Gastrocnemius medialis (tissue), 4 donors: ENCODE measurements at regions not wholly inside any gene's neighbourhood (a gene's known extent, or its start where the extent isn't known, plus 50 kb on each side); places are given as distances from the start of the nearest gene placed in this dataset.
"Not testable (repeated sequence)": the region's sequence is repeated elsewhere in the genome, so short reads cannot be mapped to it uniquely, and the experiment has no call there.

Source experiments
- ATAC-seq, 2 donors: fragments of 150-250 bp; one replicate each; pipeline ENCODE4 v1.9.1; 2016
- DNase-seq, 2 donors: peaks; one replicate each; pipeline ENCODE4 v3.0.0-alpha.2; 2019
- H3K27ac ChIP-seq, 4 donors: fragments of 200-600 bp; sonication (generic); 1 replicate in 1 of 4; 2 replicates in 3 of 4; pipeline ENCODE4 v1.5.1; 2016 to 2018; ENCODE audit warnings: mild to moderate bottlenecking in 2 of 4, moderate library complexity in 1 of 4
- H3K27me3 ChIP-seq, 3 donors: fragments of 200-600 bp; sonication (generic) in 2 of 3; 1 replicate in 1 of 3; 2 replicates in 2 of 3; pipeline versions ENCODE4 v1.5.1 to v1.6.0; 2016 to 2019; ENCODE audit warnings: mild to moderate bottlenecking in 1 of 3, moderate library complexity in 1 of 3
- H3K36me3 ChIP-seq, 2 donors: fragments of 200-600 bp; sonication (generic) in 1 of 2; one replicate each; pipeline ENCODE4 v1.5.1; 2017 to 2018
- H3K4me1 ChIP-seq, 2 donors: fragments of 200-600 bp; sonication (generic) in 1 of 2; one replicate each; pipeline ENCODE4 v1.5.1; 2016 to 2017; ENCODE audit warnings: mild to moderate bottlenecking in 2 of 2
- H3K4me3 ChIP-seq, 4 donors: fragments of 200-600 bp; sonication (generic) in 3 of 4; 1 replicate in 1 of 4; 2 replicates in 3 of 4; pipeline ENCODE4 v1.5.1; 2016 to 2019; ENCODE audit warnings: mild to moderate bottlenecking in 2 of 4
- H3K9me3 ChIP-seq, 3 donors: fragments of 200-600 bp; sonication (generic) in 2 of 3; 1 replicate in 1 of 3; 2 replicates in 2 of 3; pipeline ENCODE4 v1.5.1; 2016 to 2019
- CTCF ChIP-seq, 5 experiments: fragments of 450-650 bp in 3 of 5; fragments of 200-600 bp in 2 of 5; sonication (generic) in 2 of 5; IDR thresholded peaks in 4 of 5; conservative IDR thresholded peaks in 1 of 5; 1 replicate in 4 of 5; 2 replicates in 1 of 5; pipeline ENCODE4 v1.5.1; 2016 to 2019; ENCODE audit warnings: antibody characterized with exemption in 5 of 5, mild to moderate bottlenecking in 3 of 5, moderate library complexity in 3 of 5
- POLR2A ChIP-seq, 2 donors: fragments of 450-650 bp; IDR thresholded peaks; one replicate each; pipeline ENCODE4 v1.6.1; 2017; ENCODE audit warnings: antibody characterized with exemption in 2 of 2, mild to moderate bottlenecking in 2 of 2, moderate library complexity in 2 of 2
- in situ Hi-C, 4 donors: fragments of 200-750 bp; cut with MboI; loops; one replicate each; pipeline versions ENCODE4 v1.15.0 to v1.8.0; 2017; ENCODE audit warnings: low sequenced_read_pairs in 4 of 4
- intact Hi-C: fragments of 100-400 bp; cut with DNase I; formaldehyde crosslinking; loops from one replicate; pipeline ENCODE4 v1.15.1; 2023; ENCODE audit warnings: low total_unique reads

- Histone ChIP-seq H3K27ac (no peak overlapping the region), H3K36me3 (no peaks in the 10 kb centered on the region), H3K9me3 (no peaks in the 10 kb centered on the region), H3K4me1 (peaks cover 0 to 6% of the 10 kb centered on the region in 2 donors), H3K4me3 (no peak overlapping the region), H3K27me3 (no peaks in the 10 kb centered on the region)
- ATAC-seq (no peak), DNase-seq (no peak)
- TF ChIP-seq POLR2A (IDR thresholded peaks at IDR 0.05) = no peak
- TF ChIP-seq CTCF (IDR thresholded peaks at IDR 0.05 in 4 of 5, conservative IDR thresholded peaks at IDR 0.05 in 1 of 5) = no peak
- intact Hi-C loops (no loop called here), in situ Hi-C loops (no loop called here)
Observed at GRCh38 chr3:152593242-152593641, 241.7 kb upstream of the P2RY1 start.

- H3K4me3 ChIP-seq = peak overlapping the region in 2 of 4 donors; percentile 1 to 20
- H3K27me3 ChIP-seq = no peaks in the 10 kb centered on the region
- no peaks in the 10 kb centered on the region for H3K9me3 ChIP-seq
- no peaks in the 10 kb centered on the region for H3K4me1 ChIP-seq
- peak overlapping the region; percentile 51 to 71 (median 57) for H3K27ac ChIP-seq
- in situ Hi-C loops = no loop called here
- TF ChIP-seq POLR2A (IDR thresholded peaks at IDR 0.05) (no peak), CTCF (IDR thresholded peaks at IDR 0.05 in 4 of 5, conservative IDR thresholded peaks at IDR 0.05 in 1 of 5) (no peak)
- peak; percentile 71 to 74 for ATAC-seq
- intact Hi-C loops = no loop called here
- no peaks in the 10 kb centered on the region for H3K36me3 ChIP-seq
- no peak for DNase-seq
Observed at GRCh38 chr3:152595975-152596821, 238.7 kb upstream of the P2RY1 start.

- not testable (repeated sequence) for H3K36me3 ChIP-seq
Observed at GRCh38 chr3:152596832-152597231, 238.1 kb upstream of the P2RY1 start.

GRCh38 chr3:152606146-152606545 is 228.8 kb upstream of the P2RY1 start:
- Histone ChIP-seq H3K27me3 (no peaks in the 10 kb centered on the region), H3K4me3 (no peak overlapping the region), H3K9me3 (no peaks in the 10 kb centered on the region), H3K4me1 (no peaks in the 10 kb centered on the region), H3K27ac (no peak overlapping the region), H3K36me3 (no peaks in the 10 kb centered on the region)
- in situ Hi-C loops = no loop called here
- no peak for TF ChIP-seq POLR2A (IDR thresholded peaks at IDR 0.05)
- TF ChIP-seq CTCF (IDR thresholded peaks at IDR 0.05 in 4 of 5, conservative IDR thresholded peaks at IDR 0.05 in 1 of 5) = no peak
- ATAC-seq (no peak), DNase-seq (no peak)
- intact Hi-C loops = no loop called here

More at GRCh38 chr3:152596832-152597231, 238.1 kb upstream of the P2RY1 start:
- DNase-seq, intact Hi-C loops, H3K4me1 ChIP-seq, in situ Hi-C loops, H3K27me3 ChIP-seq, H3K9me3 ChIP-seq, ATAC-seq, H3K4me3 ChIP-seq: not testable (repeated sequence)
- peak overlapping the region in 3 of 4 donors; percentile 35 to 71 (median 57) for H3K27ac ChIP-seq

GRCh38 chr3:152607179-152607578 is 227.8 kb upstream of the P2RY1 start:
- in situ Hi-C loops (no loop called here), intact Hi-C loops (no loop called here)
- no peak overlapping the region for H3K27ac ChIP-seq
- no peaks in the 10 kb centered on the region for H3K27me3 ChIP-seq
- H3K4me1 ChIP-seq = no peaks in the 10 kb centered on the region
- no peak overlapping the region for H3K4me3 ChIP-seq
- ATAC-seq (no peak), DNase-seq (no peak)
- TF ChIP-seq POLR2A (IDR thresholded peaks at IDR 0.05) (no peak), CTCF (IDR thresholded peaks at IDR 0.05 in 4 of 5, conservative IDR thresholded peaks at IDR 0.05 in 1 of 5) (no peak)
- H3K36me3 ChIP-seq = no peaks in the 10 kb centered on the region
- no peaks in the 10 kb centered on the region for H3K9me3 ChIP-seq
